HEK293 (cell line): ENCODE measurements at regions not wholly inside any gene's neighbourhood (a gene's known extent, or its start where the extent isn't known, plus 50 kb on each side); places are given as distances from the start of the nearest gene placed in this dataset.

Experiments
- CTCF ChIA-PET: fragments of 350-600 bp; formaldehyde crosslinking; extraction: SDS; loops from one replicate; lab custom pipeline; 2021; ENCODE audit warnings: antibody characterized with exemption; lab: Yijun Ruan, JAX
- POLR2A ChIA-PET: fragments of 300-600 bp; formaldehyde crosslinking; extraction: SDS; loops from one replicate; lab custom pipeline; 2020; ENCODE audit warnings: antibody characterized with exemption, inconsistent platforms; lab: Yijun Ruan, JAX
- H3K27ac ChIP-seq: fragments of 200-500 bp; sonication (Bioruptor generic); 2 replicates; pipeline ENCODE4 v1.5.1; 2014; ENCODE audit warnings: low read depth, low read length, control low read depth, inconsistent platforms; ENCODE audit errors: extremely low read depth
- H3K36me3 ChIP-seq, 2 experiments: fragments of 200-500 bp in 1 of 2; sonication (Bioruptor generic) in 1 of 2; 1 replicate in 1 of 2; 2 replicates in 1 of 2; pipeline ENCODE4 v1.5.1; 2014 to 2017; ENCODE audit warnings: inconsistent platforms in 2 of 2, low read length in 2 of 2; ENCODE audit not compliant: control insufficient read depth in 2 of 2, insufficient read depth in 1 of 2
- H3K4me1 ChIP-seq: fragments of 200-500 bp; sonication (Bioruptor generic); 2 replicates; pipeline ENCODE4 v1.5.1; 2014; ENCODE audit warnings: mild to moderate bottlenecking, low read length, inconsistent platforms; ENCODE audit not compliant: control insufficient read depth, insufficient read depth
- H3K4me3 ChIP-seq: 2 replicates; pipeline ENCODE4 v1.5.1; 2011; ENCODE audit warnings: low read depth, mild to moderate bottlenecking, control low read depth, low read length, moderate library complexity
- H3K9me3 ChIP-seq: fragments of 200-500 bp; sonication (Bioruptor generic); 2 replicates; pipeline ENCODE4 v1.5.1; 2014; ENCODE audit warnings: low read depth, low read length, inconsistent platforms; ENCODE audit not compliant: control insufficient read depth, insufficient read depth
- CTCF ChIP-seq: fragments of 450-650 bp; formaldehyde crosslinking; IDR thresholded peaks from 2 replicates; pipeline ENCODE4 v1.5.1; 2016; ENCODE audit warnings: missing biosample characterization, missing genetic modification characterization
- KLF7 ChIP-seq: fragments of 450-650 bp; formaldehyde crosslinking; IDR thresholded peaks from 2 replicates; pipeline ENCODE4 v1.5.1; 2016; ENCODE audit warnings: missing biosample characterization, missing genetic modification characterization, borderline replicate concordance
- MYNN ChIP-seq: fragments of 450-650 bp; formaldehyde crosslinking; IDR thresholded peaks from 2 replicates; pipeline ENCODE4 v1.5.1; 2016; ENCODE audit warnings: missing biosample characterization, missing genetic modification characterization, borderline replicate concordance
- SP2 ChIP-seq: fragments of 450-650 bp; formaldehyde crosslinking; IDR thresholded peaks from 2 replicates; pipeline ENCODE4 v1.5.1; 2016; ENCODE audit warnings: missing biosample characterization, missing genetic modification characterization
- ZBTB20 ChIP-seq: fragments of 450-650 bp; formaldehyde crosslinking; IDR thresholded peaks from 2 replicates; pipeline ENCODE4 v1.5.1; 2016; ENCODE audit warnings: missing biosample characterization, missing genetic modification characterization
- ZEB2 ChIP-seq: fragments of 450-650 bp; formaldehyde crosslinking; IDR thresholded peaks from 2 replicates; pipeline ENCODE4 v1.5.1; 2016; ENCODE audit warnings: missing biosample characterization, missing genetic modification characterization
- ZNF10 ChIP-seq: fragments of 450-650 bp; formaldehyde crosslinking; IDR thresholded peaks from 2 replicates; pipeline ENCODE4 v1.5.1; 2017; ENCODE audit warnings: missing biosample characterization, missing genetic modification characterization
- ZNF184 ChIP-seq: fragments of 450-650 bp; IDR thresholded peaks from 2 replicates; pipeline ENCODE4 v1.5.1; 2018; ENCODE audit warnings: missing biosample characterization, mild to moderate bottlenecking, missing genetic modification characterization
- ZNF335 ChIP-seq: fragments of 450-650 bp; formaldehyde crosslinking; conservative IDR thresholded peaks from 2 replicates; pipeline ENCODE4 v1.5.1; 2016; ENCODE audit warnings: missing biosample characterization, missing genetic modification characterization
- ZNF341 ChIP-seq: fragments of 450-650 bp; formaldehyde crosslinking; IDR thresholded peaks from 2 replicates; pipeline ENCODE4; 2016; ENCODE audit warnings: low read depth, missing biosample characterization, missing genetic modification characterization
- ZNF354C ChIP-seq: fragments of 450-650 bp; formaldehyde crosslinking; IDR thresholded peaks from 2 replicates; pipeline ENCODE4 v1.5.1; 2016; ENCODE audit warnings: missing biosample characterization, missing genetic modification characterization, low read depth, borderline replicate concordance
- ZNF473 ChIP-seq: fragments of 450-650 bp; formaldehyde crosslinking; IDR thresholded peaks from 2 replicates; pipeline ENCODE4 v1.5.1; 2017; ENCODE audit warnings: missing biosample characterization, missing genetic modification characterization
- ZNF600 ChIP-seq: fragments of 450-650 bp; formaldehyde crosslinking; IDR thresholded peaks from 2 replicates; pipeline ENCODE4 v1.5.1; 2016; ENCODE audit warnings: missing biosample characterization, missing genetic modification characterization
- ZNF610 ChIP-seq: fragments of 450-650 bp; formaldehyde crosslinking; IDR thresholded peaks from 2 replicates; pipeline ENCODE4 v1.5.1; 2016; ENCODE audit warnings: missing biosample characterization, missing genetic modification characterization, borderline replicate concordance
- ZNF623 ChIP-seq: fragments of 450-650 bp; formaldehyde crosslinking; IDR thresholded peaks from 2 replicates; pipeline ENCODE4 v1.5.1; 2016; ENCODE audit warnings: missing biosample characterization, missing genetic modification characterization
- ZNF654 ChIP-seq: fragments of 450-650 bp; formaldehyde crosslinking; IDR thresholded peaks from 2 replicates; pipeline ENCODE4 v1.5.1; 2016; ENCODE audit warnings: low read depth, missing biosample characterization, missing genetic modification characterization
- ZSCAN5A ChIP-seq: fragments of 450-650 bp; formaldehyde crosslinking; IDR thresholded peaks from 2 replicates; pipeline ENCODE4 v1.5.1; 2016; ENCODE audit warnings: missing biosample characterization, missing genetic modification characterization

GRCh38 chr7:155166673-155167370 lies 96.7 kb downstream of the HTR5A start:
- ChIA-PET POLR2A (interaction anchor here (0.6 kb wide), 1 partner anchor 137 kb away, joined by 3 read pairs; no protein-coding TSS in a partner anchor), CTCF (interaction anchor here (0.6 kb wide), 1 partner anchor 64 kb away, joined by 3 read pairs; no protein-coding TSS in a partner anchor)
- Histone ChIP-seq H3K9me3 (no peaks in the 10 kb centered on the region), H3K36me3 (no peaks in the 10 kb centered on the region), H3K4me3 (no peak overlapping the region), H3K4me1 (no peaks in the 10 kb centered on the region)
- no peak for TF ChIP-seq ZNF354C (tag by site-specific recombination)
- TF ChIP-seq ZNF600 (tag by site-specific recombination) = 0 out of 2 replicates have a peak, but pooled peaks have one; percentile 39
- no peak for TF ChIP-seq SP2 (tag by site-specific recombination)
- TF ChIP-seq ZBTB20 = peak; percentile 67
- TF ChIP-seq ZNF341 (tag by site-specific recombination) = no peak
- TF ChIP-seq ZNF610 (tag by site-specific recombination) = no peak
- TF ChIP-seq ZSCAN5A (tag by site-specific recombination) = no peak
- TF ChIP-seq CTCF = no peak
- TF ChIP-seq MYNN (tag by site-specific recombination) = no peak
- TF ChIP-seq, all 188 proteins: peak for 2
- no peak overlapping the region for H3K27ac ChIP-seq

GRCh38 chr7:155167706-155168365 lies 97.7 kb downstream of the HTR5A start:
- TF ChIP-seq ZNF654 (tag by site-specific recombination) (no peak), ZNF335 (no peak), ZEB2 (tag by site-specific recombination) (no peak), ZNF623 (tag by site-specific recombination) (no peak), KLF7 (tag by site-specific recombination) (no peak), ZNF473 (tag by site-specific recombination) (no peak), ZNF341 (tag by site-specific recombination) (no peak)
- H3K9me3 ChIP-seq = no peaks in the 10 kb centered on the region
- H3K27ac ChIP-seq = no peak overlapping the region
- H3K4me3 ChIP-seq = no peak overlapping the region
- ChIA-PET CTCF (no interaction called here), POLR2A (no interaction called here)
- no peaks in the 10 kb centered on the region for H3K36me3 ChIP-seq
- no peaks in the 10 kb centered on the region for H3K4me1 ChIP-seq

- CTCF ChIA-PET = no interaction called here
- TF ChIP-seq ZNF184 (tag by site-specific recombination) = no peak
- 0 out of 2 replicates have a peak, but pooled peaks have one; percentile 22 for TF ChIP-seq ZNF335
- TF ChIP-seq ZNF10 = no peak
- H3K9me3 ChIP-seq = no peaks in the 10 kb centered on the region
- no peak overlapping the region for H3K4me3 ChIP-seq
- POLR2A ChIA-PET = no interaction called here
- H3K4me1 ChIP-seq = no peaks in the 10 kb centered on the region
- no peak overlapping the region for H3K27ac ChIP-seq
- no peaks in the 10 kb centered on the region for H3K36me3 ChIP-seq
These were observed 98.7 kb downstream of the HTR5A start for GRCh38 chr7:155168597-155169480.
